22Rv1 (cell line): ENCODE measurements at regions not wholly inside any gene's neighbourhood (a gene's known extent, or its start where the extent isn't known, plus 50 kb on each side); places are given as distances from the start of the nearest gene placed in this dataset.

Source experiments
- CTCF ChIP-seq: fragments of 450-650 bp; IDR thresholded peaks from 2 replicates; pipeline ENCODE4 v1.5.1; 2017; ENCODE audit warnings: mild to moderate bottlenecking
- ZFX ChIP-seq: fragments of 450-650 bp; IDR thresholded peaks from 2 replicates; pipeline ENCODE4 v1.6.1; 2017; ENCODE audit warnings: antibody characterized with exemption, borderline replicate concordance

- TF ChIP-seq CTCF, result no peak
- TF ChIP-seq ZFX, result no peak
These were observed 549.1 kb upstream of the CCNG1 start for GRCh38 chr5:162888268-162888667.
